Tibial nerve (tissue), 4 donors: ENCODE measurements at regions not wholly inside any gene's neighbourhood (a gene's known extent, or its start where the extent isn't known, plus 50 kb on each side); places are given as distances from the start of the nearest gene placed in this dataset.

Experiments
- DNase-seq, 2 donors: peaks; one replicate each; pipeline ENCODE4 v3.0.0-alpha.2; 2019; ENCODE audit warnings: low spot score in 2 of 2
- H3K27ac ChIP-seq, 4 donors: fragments of 200-600 bp; sonication (generic) in 3 of 4; one replicate each; pipeline ENCODE4 v1.5.1; 2017 to 2019; ENCODE audit warnings: mild to moderate bottlenecking in 1 of 4
- H3K27me3 ChIP-seq, 2 donors: fragments of 200-600 bp; sonication (generic) in 1 of 2; one replicate each; pipeline versions ENCODE4 v1.5.1 to v1.6.0; 2017 to 2019
- H3K36me3 ChIP-seq, 3 donors: fragments of 200-600 bp; sonication (generic); one replicate each; pipeline ENCODE4 v1.5.1; 2018 to 2019
- H3K4me1 ChIP-seq, 4 donors: fragments of 200-600 bp; sonication (generic) in 3 of 4; one replicate each; pipeline ENCODE4 v1.5.1; 2017 to 2019
- H3K4me3 ChIP-seq, 4 donors: fragments of 200-600 bp; sonication (generic) in 3 of 4; one replicate each; pipeline ENCODE4 v1.5.1; 2017 to 2019; ENCODE audit warnings: mild to moderate bottlenecking in 1 of 4, moderate library complexity in 1 of 4
- H3K9me3 ChIP-seq, 4 donors: fragments of 200-600 bp; sonication (generic) in 3 of 4; one replicate each; pipeline ENCODE4 v1.5.1; 2017 to 2019
- CTCF ChIP-seq, 5 experiments: fragments of 200-600 bp in 3 of 5; fragments of 450-650 bp in 2 of 5; sonication (generic) in 3 of 5; IDR thresholded peaks; one replicate each; pipeline ENCODE4 v1.5.1; 2016 to 2019; ENCODE audit warnings: antibody characterized with exemption in 5 of 5, mild to moderate bottlenecking in 3 of 5, moderate library complexity in 2 of 5
- EP300 ChIP-seq, 2 donors: sonication (generic); formaldehyde crosslinking; IDR thresholded peaks; one replicate each; pipeline ENCODE4 v1.6.1; 2017; ENCODE audit warnings: antibody characterized with exemption in 2 of 2, mild to moderate bottlenecking in 1 of 2
- POLR2A ChIP-seq, 2 donors: fragments of 450-650 bp; IDR thresholded peaks; one replicate each; pipeline ENCODE4 v1.6.1; 2017; ENCODE audit warnings: antibody characterized with exemption in 2 of 2, mild to moderate bottlenecking in 2 of 2, moderate library complexity in 2 of 2
- WGBS, 2 donors: methylation state at CpG; one replicate each; pipeline ENCODE4 v1.1.5; 2018; 5-methylcytosine and 5-hydroxymethylcytosine counted together

- DNase-seq: no peak
- H3K4me3 ChIP-seq: no peak overlapping the region
- 23% methylated on average over 8 of the region's 8 CpGs for WGBS, 2 donors
- TF ChIP-seq POLR2A (IDR thresholded peaks at IDR 0.05): no peak
- TF ChIP-seq CTCF (IDR thresholded peaks at IDR 0.05): peak; percentile 44 to 62 (median 59)
- H3K36me3 ChIP-seq: no peaks in the 10 kb centered on the region
- no peaks in the 10 kb centered on the region for H3K9me3 ChIP-seq
- peaks cover 0 to 16% (median 11%) of the 10 kb centered on the region in 4 donors for H3K4me1 ChIP-seq
- no peaks in the 10 kb centered on the region for H3K27me3 ChIP-seq
- no peak overlapping the region for H3K27ac ChIP-seq
These were observed 83.9 kb downstream of the FASLG start for GRCh38 chr1:172742599-172743500.

GRCh38 chr1:172745014-172745413, 86.1 kb downstream of the FASLG start:
- 15 to 16% methylated on average over 2 of the region's 2 CpGs for WGBS, 2 donors
- Histone ChIP-seq H3K4me1 (peaks cover 0 to 16% (median 11%) of the 10 kb centered on the region in 4 donors), H3K9me3 (no peaks in the 10 kb centered on the region), H3K36me3 (no peaks in the 10 kb centered on the region), H3K27me3 (no peaks in the 10 kb centered on the region), H3K4me3 (no peak overlapping the region), H3K27ac (peak overlapping the region in 3 of 4 donors; percentile 36 to 82 (median 53))
- peak in 1 of 2 donors; percentile 77 for DNase-seq
- TF ChIP-seq POLR2A (IDR thresholded peaks at IDR 0.05) (no peak), CTCF (IDR thresholded peaks at IDR 0.05) (peak; percentile 34 to 74 (median 50)), EP300 (IDR thresholded peaks at IDR 0.05) (peak in 1 of 2 donors; percentile 23)

DNA sequence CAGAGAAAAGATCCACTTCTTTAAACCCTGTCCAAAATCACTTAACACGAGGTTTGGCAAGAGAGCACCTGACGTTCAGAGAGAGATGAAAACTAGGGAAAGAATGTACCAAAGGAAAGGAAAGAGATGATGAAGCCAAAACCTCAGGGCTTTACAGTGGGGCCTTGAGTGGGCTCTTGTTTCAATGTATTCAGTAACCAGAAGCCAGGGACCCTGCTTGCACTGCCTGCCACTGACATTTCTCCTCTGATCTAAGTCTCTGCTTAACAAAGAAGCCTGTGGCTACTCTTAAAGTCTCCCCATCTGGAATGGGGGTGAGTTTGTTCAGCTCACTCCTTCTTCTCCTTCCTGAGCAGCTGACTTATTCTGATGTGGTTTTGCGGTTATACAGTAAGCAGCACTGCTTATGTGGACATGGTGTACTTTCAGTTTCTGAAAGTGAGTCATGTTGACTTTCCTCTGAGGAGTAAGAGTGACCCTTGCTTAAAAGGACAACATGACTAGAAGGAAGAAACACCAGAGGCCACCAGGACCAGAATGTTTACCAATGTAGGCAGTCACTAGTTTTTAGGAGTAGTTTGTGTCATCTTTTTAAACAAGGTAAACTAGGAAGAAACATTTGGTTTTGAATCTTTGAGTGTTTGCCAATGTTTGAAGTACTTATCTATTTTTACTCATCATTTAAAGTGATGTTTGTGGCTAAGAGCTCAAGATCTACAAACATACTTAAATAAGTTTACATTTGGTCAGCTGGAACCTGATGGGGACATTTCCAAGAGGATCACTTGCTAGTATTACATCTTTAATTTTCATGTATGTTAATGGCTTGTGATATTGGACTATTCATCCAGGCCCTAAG, 87.4 kb downstream of the FASLG start:
- WGBS, 2 donors: 48 to 60% methylated on average over 3 of the region's 3 CpGs

DNA sequence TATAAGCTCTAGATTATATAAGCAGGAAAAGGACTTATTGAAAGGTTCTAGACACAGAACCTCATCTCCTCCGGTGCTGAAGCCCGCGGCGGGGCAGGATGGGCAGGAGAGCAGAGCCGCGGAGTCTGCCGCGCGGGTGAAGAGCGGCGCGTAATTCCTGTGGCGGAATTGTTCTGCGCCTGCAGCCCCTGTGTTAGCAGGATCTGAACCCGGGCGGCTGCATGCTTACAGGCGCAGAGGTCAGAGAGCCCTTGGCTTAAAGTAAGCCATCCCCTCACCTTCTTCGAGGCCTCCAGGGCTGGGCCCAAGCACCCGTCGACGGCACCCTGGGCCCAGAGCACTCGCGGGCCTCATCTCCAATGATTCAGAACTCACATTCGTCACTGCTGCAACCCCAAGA, 89.3 kb downstream of the FASLG start:
- no peaks in the 10 kb centered on the region for H3K27me3 ChIP-seq
- DNase-seq: no peak
- H3K4me3 ChIP-seq: no peak overlapping the region
- WGBS, 2 donors: 91 to 98% methylated on average over 24 of the region's 24 CpGs
- no peaks in the 10 kb centered on the region for H3K36me3 ChIP-seq
- peaks cover 0 to 16% (median 11%) of the 10 kb centered on the region in 4 donors for H3K4me1 ChIP-seq
- H3K27ac ChIP-seq: no peak overlapping the region
- H3K9me3 ChIP-seq: no peaks in the 10 kb centered on the region
- TF ChIP-seq POLR2A (IDR thresholded peaks at IDR 0.05) (no peak), EP300 (IDR thresholded peaks at IDR 0.05) (no peak), CTCF (IDR thresholded peaks at IDR 0.05) (no peak)

More for the DNA sequence above, 87.4 kb downstream of the FASLG start:
- DNase-seq: peak in 1 of 2 donors; percentile 60
- no peak overlapping the region for H3K4me3 ChIP-seq
- TF ChIP-seq EP300 (IDR thresholded peaks at IDR 0.05): peak; percentile 74 to 95
- TF ChIP-seq CTCF (IDR thresholded peaks at IDR 0.05): peak in 1 of 5 experiments; percentile 23
- no peak for TF ChIP-seq POLR2A (IDR thresholded peaks at IDR 0.05)
- H3K27me3 ChIP-seq: no peaks in the 10 kb centered on the region
- peak overlapping the region; percentile 36 to 82 (median 49) for H3K27ac ChIP-seq
- H3K9me3 ChIP-seq: no peaks in the 10 kb centered on the region
- peaks cover 0 to 16% (median 11%) of the 10 kb centered on the region in 4 donors for H3K4me1 ChIP-seq
- H3K36me3 ChIP-seq: no peaks in the 10 kb centered on the region
